ENCODE measurements at regions not wholly inside any gene's neighbourhood (a gene's known extent, or its start where the extent isn't known, plus 50 kb on each side); places are given as distances from the start of the nearest gene placed in this dataset.
"Not testable (repeated sequence)": the region's sequence is repeated elsewhere in the genome, so short reads cannot be mapped to it uniquely, and the experiment has no call there.

GRCh38 chr5:89071101-89071940, 188.3 kb upstream of the MEF2C start:
- H3K4me3 Mint-ChIP-seq: peak overlapping the region in 2 of 5 donors; percentile 15 to 65
- no peaks in the 10 kb centered on the region for H3K36me3 Mint-ChIP-seq
- no peaks in the 10 kb centered on the region for H3K9me3 Mint-ChIP-seq
- peaks cover 14 to 36% of the 10 kb centered on the region in 2 donors for H3K4me1 Mint-ChIP-seq
- no peak for DNase-seq
- peaks cover 0 to 3% (median 1%) of the 10 kb centered on the region in 3 donors for H3K27me3 Mint-ChIP-seq (ENCODE audit: low read depth in 3 of 3)
- H3K27ac Mint-ChIP-seq: no peak overlapping the region

GRCh38 chr5:89069591-89069990, 186.6 kb upstream of the MEF2C start:
- Mint-ChIP-seq H3K36me3 (no peaks in the 10 kb centered on the region), H3K27me3 (ENCODE audit: low read depth in 3 of 3) (peaks cover 0 to 2% (median 1%) of the 10 kb centered on the region in 3 donors), H3K4me3 (no peak overlapping the region), H3K9me3 (no peaks in the 10 kb centered on the region), H3K4me1 (peaks cover 26 to 54% of the 10 kb centered on the region in 2 donors), H3K27ac (no peak overlapping the region)
- no peak for DNase-seq

GRCh38 chr5:89067362-89067761, 184.4 kb upstream of the MEF2C start:
- Mint-ChIP-seq H3K4me3 (no peak overlapping the region), H3K27me3 (ENCODE audit: low read depth in 3 of 3) (peaks cover 0 to 2% (median 1%) of the 10 kb centered on the region in 3 donors), H3K27ac (no peak overlapping the region), H3K9me3 (no peaks in the 10 kb centered on the region), H3K4me1 (peaks cover 29 to 48% of the 10 kb centered on the region in 2 donors), H3K36me3 (no peaks in the 10 kb centered on the region)
- DNase-seq: no peak

GRCh38 chr5:89065919-89066318, 182.9 kb upstream of the MEF2C start:
- H3K27ac Mint-ChIP-seq: no peak overlapping the region
- DNase-seq: no peak
- no peaks in the 10 kb centered on the region for H3K36me3 Mint-ChIP-seq
- no peak overlapping the region for H3K4me3 Mint-ChIP-seq
- no peaks in the 10 kb centered on the region for H3K9me3 Mint-ChIP-seq
- H3K27me3 Mint-ChIP-seq (ENCODE audit: low read depth in 3 of 3): peaks cover 0 to 3% (median 1%) of the 10 kb centered on the region in 3 donors
- peaks cover 24 to 35% of the 10 kb centered on the region in 2 donors for H3K4me1 Mint-ChIP-seq

- Mint-ChIP-seq H3K9me3 (no peaks in the 10 kb centered on the region), H3K4me3 (peak overlapping the region in 4 of 5 donors; percentile 23 to 70 (median 45)), H3K27ac (peak overlapping the region; percentile 42 to 78 (median 58)), H3K27me3 (ENCODE audit: low read depth in 3 of 3) (peaks cover 0 to 3% (median 0%) of the 10 kb centered on the region in 3 donors), H3K4me1 (peaks cover 24 to 35% of the 10 kb centered on the region in 2 donors), H3K36me3 (no peaks in the 10 kb centered on the region)
- DNase-seq: peak in 2 of 3 donors; percentile 10 to 31
These were observed 181.8 kb upstream of the MEF2C start for GRCh38 chr5:89064736-89065135.

- DNase-seq: peak; percentile 13 to 33 (median 23)
- Mint-ChIP-seq H3K27ac (peak overlapping the region in 2 of 6 donors; percentile 32 to 58), H3K27me3 (ENCODE audit: low read depth in 3 of 3) (peaks cover 0 to 3% (median 0%) of the 10 kb centered on the region in 3 donors), H3K36me3 (no peaks in the 10 kb centered on the region), H3K9me3 (no peaks in the 10 kb centered on the region), H3K4me1 (peaks cover 24 to 35% of the 10 kb centered on the region in 2 donors), H3K4me3 (peak overlapping the region; percentile 23 to 70 (median 43))
These were observed 181.1 kb upstream of the MEF2C start for GRCh38 chr5:89064054-89064453.

- Mint-ChIP-seq H3K9me3 (no peaks in the 10 kb centered on the region), H3K4me1 (peaks cover 19 to 25% of the 10 kb centered on the region in 2 donors), H3K27me3 (ENCODE audit: low read depth in 3 of 3) (peaks cover 0 to 1% (median 0%) of the 10 kb centered on the region in 3 donors), H3K27ac (no peak overlapping the region), H3K36me3 (no peaks in the 10 kb centered on the region), H3K4me3 (no peak overlapping the region)
- no peak for DNase-seq
These were observed 177.8 kb upstream of the MEF2C start for GRCh38 chr5:89060768-89061167.

GRCh38 chr5:89059274-89059673, 176.3 kb upstream of the MEF2C start:
- Mint-ChIP-seq H3K9me3 (no peaks in the 10 kb centered on the region), H3K27ac (no peak overlapping the region), H3K36me3 (no peaks in the 10 kb centered on the region), H3K27me3 (ENCODE audit: low read depth in 3 of 3) (peaks cover 0 to 4% (median 2%) of the 10 kb centered on the region in 3 donors), H3K4me3 (no peak overlapping the region), H3K4me1 (peaks cover 8 to 10% of the 10 kb centered on the region in 2 donors)
- DNase-seq: no peak

GRCh38 chr5:89055695-89056085, 172.7 kb upstream of the MEF2C start:
- Mint-ChIP-seq H3K27me3 (ENCODE audit: low read depth in 3 of 3) (peaks cover 0 to 5% (median 2%) of the 10 kb centered on the region in 3 donors), H3K27ac (no peak overlapping the region), H3K4me1 (no peaks in the 10 kb centered on the region), H3K36me3 (peaks cover 2 to 9% (median 3%) of the 10 kb centered on the region in 3 donors), H3K9me3 (peaks cover 0 to 8% (median 4%) of the 10 kb centered on the region in 6 donors), H3K4me3 (no peak overlapping the region)
- no peak for DNase-seq

- Mint-ChIP-seq H3K4me1 (no peaks in the 10 kb centered on the region), H3K9me3 (peaks cover 0 to 14% (median 10%) of the 10 kb centered on the region in 6 donors), H3K36me3 (peaks cover 7 to 13% (median 7%) of the 10 kb centered on the region in 3 donors), H3K4me3 (no peak overlapping the region), H3K27me3 (ENCODE audit: low read depth in 3 of 3) (peaks cover 0 to 7% (median 2%) of the 10 kb centered on the region in 3 donors), H3K27ac (no peak overlapping the region)
- no peak for DNase-seq
These were observed 172.2 kb upstream of the MEF2C start for GRCh38 chr5:89055015-89055694.

GRCh38 chr5:89053547-89053946, 170.6 kb upstream of the MEF2C start:
- Mint-ChIP-seq H3K4me1 (no peaks in the 10 kb centered on the region), H3K4me3 (no peak overlapping the region)
- no peak for DNase-seq

GRCh38 chr5:89050062-89050461, 167.1 kb upstream of the MEF2C start:
- H3K4me1 Mint-ChIP-seq; H3K4me3 Mint-ChIP-seq; H3K27ac Mint-ChIP-seq; DNase-seq; H3K27me3 Mint-ChIP-seq (ENCODE audit: low read depth in 3 of 3): not testable (repeated sequence)
- Mint-ChIP-seq H3K9me3 (peaks cover 0 to 23% (median 13%) of the 10 kb centered on the region in 6 donors), H3K36me3 (peaks cover 7 to 16% (median 10%) of the 10 kb centered on the region in 3 donors)

More at GRCh38 chr5:89053547-89053946, 170.6 kb upstream of the MEF2C start:
- Mint-ChIP-seq H3K9me3 (peaks cover 0 to 23% (median 13%) of the 10 kb centered on the region in 6 donors), H3K36me3 (peaks cover 7 to 16% (median 10%) of the 10 kb centered on the region in 3 donors), H3K27me3 (ENCODE audit: low read depth in 3 of 3) (peaks cover 0 to 7% (median 5%) of the 10 kb centered on the region in 3 donors), H3K27ac (no peak overlapping the region)

GRCh38 chr5:89047571-89047970, 164.6 kb upstream of the MEF2C start:
- peaks cover 0 to 23% (median 13%) of the 10 kb centered on the region in 6 donors for H3K9me3 Mint-ChIP-seq
- H3K4me1 Mint-ChIP-seq: peaks cover 4 to 7% of the 10 kb centered on the region in 2 donors
- H3K4me3 Mint-ChIP-seq: no peak overlapping the region
- no peak overlapping the region for H3K27ac Mint-ChIP-seq
- peaks cover 0 to 5% (median 3%) of the 10 kb centered on the region in 3 donors for H3K27me3 Mint-ChIP-seq (ENCODE audit: low read depth in 3 of 3)
- H3K36me3 Mint-ChIP-seq: peaks cover 7 to 16% (median 10%) of the 10 kb centered on the region in 3 donors
- DNase-seq: no peak

GRCh38 chr5:89045216-89045615, 162.2 kb upstream of the MEF2C start:
- Mint-ChIP-seq H3K4me3 (no peak overlapping the region), H3K36me3 (peaks cover under 1 to 4% (median 3%) of the 10 kb centered on the region in 3 donors), H3K9me3 (peaks cover 0 to 10% (median 4%) of the 10 kb centered on the region in 6 donors), H3K27ac (no peak overlapping the region), H3K27me3 (ENCODE audit: low read depth in 3 of 3) (peaks cover 0 to 3% (median 2%) of the 10 kb centered on the region in 3 donors), H3K4me1 (peaks cover 4 to 7% of the 10 kb centered on the region in 2 donors)
- no peak for DNase-seq

All from immature natural killer cell (primary cell).